Amniotic epithelial cell (primary cell): ENCODE measurements at regions not wholly inside any gene's neighbourhood (a gene's known extent, or its start where the extent isn't known, plus 50 kb on each side); places are given as distances from the start of the nearest gene placed in this dataset.
"Not testable (repeated sequence)": the region's sequence is repeated elsewhere in the genome, so short reads cannot be mapped to it uniquely, and the experiment has no call there.

Source experiments
- DNase-seq: peaks from one replicate; pipeline ENCODE4 v3.0.0-alpha.2; 2010; ENCODE audit warnings: low read depth

GRCh38 chr2:242108797-242109500 is 239.4 kb downstream of the RTP5 start:
- not testable (repeated sequence) for DNase-seq

GRCh38 chr2:242109819-242110218 is 240.3 kb downstream of the RTP5 start:
- DNase-seq = not testable (repeated sequence)

DNA sequence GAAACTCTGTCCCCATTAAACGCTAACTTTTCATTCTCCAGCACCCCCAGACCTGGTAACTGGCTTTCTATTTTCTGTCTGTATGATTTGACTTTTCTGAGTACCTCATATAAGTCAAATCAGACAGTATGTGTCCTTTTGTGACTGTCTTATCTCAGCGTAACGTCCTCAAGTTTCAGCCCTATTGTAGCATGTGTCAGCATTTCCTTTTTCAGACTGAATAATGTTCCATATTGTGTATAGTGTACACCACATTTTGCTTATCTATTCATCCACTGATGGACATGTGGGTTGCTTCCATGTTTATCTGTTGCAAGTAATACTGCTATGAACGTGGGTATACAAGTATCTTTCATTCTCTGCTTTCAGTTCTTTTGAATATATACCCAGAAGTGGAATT is 242.4 kb downstream of the RTP5 start:
- not testable (repeated sequence) for DNase-seq

GRCh38 chr2:242113492-242113891 is 244.0 kb downstream of the RTP5 start:
- not testable (repeated sequence) for DNase-seq

DNA sequence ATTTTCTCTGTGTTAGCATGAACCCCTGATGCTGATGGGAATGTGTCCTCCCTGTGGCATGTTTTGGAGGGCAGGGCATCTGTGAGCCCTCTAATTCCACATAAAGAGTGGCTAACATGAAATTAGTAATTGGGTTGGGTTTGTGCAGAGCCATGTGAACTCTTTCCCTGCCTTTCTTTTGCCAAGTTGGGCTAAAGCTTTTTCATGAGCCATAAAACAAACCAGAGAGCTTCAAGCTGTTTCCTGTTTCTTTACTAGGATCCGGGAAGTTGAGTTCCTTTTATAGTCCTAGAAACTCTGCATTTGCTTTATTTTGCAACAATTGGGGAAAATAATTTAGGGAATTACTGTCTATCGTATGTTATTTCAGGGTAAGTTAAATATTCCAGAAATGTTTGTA is 247.1 kb downstream of the RTP5 start:
- DNase-seq = not testable (repeated sequence)

DNA sequence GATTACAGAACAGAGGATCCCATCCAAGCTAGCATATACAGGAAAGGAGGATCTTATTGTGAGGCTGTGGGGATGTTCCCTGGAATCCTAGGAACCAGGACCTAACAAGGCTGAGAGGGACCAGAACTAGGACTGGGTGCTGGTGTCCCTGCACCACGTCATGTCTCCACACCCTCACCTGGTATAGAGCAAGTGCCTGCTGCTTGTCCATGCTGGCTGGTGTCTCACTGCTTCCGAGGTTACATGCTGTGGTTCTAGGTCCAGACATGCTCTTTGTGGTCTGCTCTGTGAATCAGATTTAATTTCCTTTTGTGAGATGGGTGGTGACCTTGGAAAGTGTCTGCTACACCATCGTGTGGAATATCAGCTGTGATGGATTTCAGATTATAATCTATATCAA is 247.8 kb downstream of the RTP5 start:
- DNase-seq = not testable (repeated sequence)

DNA sequence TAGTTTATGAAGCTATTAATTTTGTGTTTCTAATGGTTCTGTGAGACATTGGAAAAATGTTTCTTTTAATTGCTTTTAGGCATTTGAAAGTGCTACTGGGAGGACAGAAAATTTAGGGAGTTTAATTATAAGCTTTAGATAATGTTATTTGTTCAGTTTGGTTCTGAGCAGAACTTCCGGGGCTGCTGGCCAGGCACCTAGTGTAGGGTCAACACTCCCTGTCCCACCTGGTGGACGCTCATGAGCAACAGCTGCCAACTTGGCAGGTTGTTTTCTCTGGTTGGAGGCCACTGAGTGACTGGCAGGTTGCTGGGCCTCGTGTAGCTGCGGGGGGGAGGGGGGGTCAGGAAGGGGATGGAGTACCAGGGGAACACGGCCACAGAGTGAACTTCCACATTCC is 250.2 kb downstream of the RTP5 start:
- not testable (repeated sequence) for DNase-seq

GRCh38 chr2:242130682-242131081 is 261.2 kb downstream of the RTP5 start:
- DNase-seq = not testable (repeated sequence)

DNA sequence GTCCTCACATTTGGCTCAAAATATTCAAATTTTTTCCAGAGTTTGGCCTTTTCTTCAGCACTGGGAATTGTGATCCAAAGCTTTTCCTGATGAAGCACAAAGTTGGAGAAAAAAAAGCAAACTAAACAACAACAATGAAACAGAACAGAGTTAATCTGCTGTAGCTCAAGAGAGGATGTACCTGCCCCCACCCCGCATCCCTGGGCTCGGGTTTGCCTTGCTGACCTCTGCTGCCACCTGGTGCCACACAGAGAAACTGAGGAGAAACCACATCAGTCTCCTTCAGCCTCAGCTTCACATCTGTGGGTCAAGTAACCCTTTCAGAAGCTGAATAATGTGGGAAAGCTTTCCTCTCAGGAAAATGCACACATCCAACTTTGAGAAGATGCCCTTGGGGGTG is 290.4 kb downstream of the RTP5 start:
- not testable (repeated sequence) for DNase-seq

GRCh38 chr2:242165115-242165514 is 295.6 kb downstream of the RTP5 start:
- DNase-seq = not testable (repeated sequence)

- DNase-seq = not testable (repeated sequence)
Measured at GRCh38 chr2:242171290-242171689, 301.8 kb downstream of the RTP5 start.
